T-helper 1 cell (primary cell): ENCODE measurements at regions not wholly inside any gene's neighbourhood (a gene's known extent, or its start where the extent isn't known, plus 50 kb on each side); places are given as distances from the start of the nearest gene placed in this dataset.
"Not testable (repeated sequence)": the region's sequence is repeated elsewhere in the genome, so short reads cannot be mapped to it uniquely, and the experiment has no call there.

ENCODE experiments used
- DNase-seq, 5 donors: peaks; one replicate each; pipeline ENCODE4 v3.0.0-alpha.2; 2012 to 2020

DNA sequence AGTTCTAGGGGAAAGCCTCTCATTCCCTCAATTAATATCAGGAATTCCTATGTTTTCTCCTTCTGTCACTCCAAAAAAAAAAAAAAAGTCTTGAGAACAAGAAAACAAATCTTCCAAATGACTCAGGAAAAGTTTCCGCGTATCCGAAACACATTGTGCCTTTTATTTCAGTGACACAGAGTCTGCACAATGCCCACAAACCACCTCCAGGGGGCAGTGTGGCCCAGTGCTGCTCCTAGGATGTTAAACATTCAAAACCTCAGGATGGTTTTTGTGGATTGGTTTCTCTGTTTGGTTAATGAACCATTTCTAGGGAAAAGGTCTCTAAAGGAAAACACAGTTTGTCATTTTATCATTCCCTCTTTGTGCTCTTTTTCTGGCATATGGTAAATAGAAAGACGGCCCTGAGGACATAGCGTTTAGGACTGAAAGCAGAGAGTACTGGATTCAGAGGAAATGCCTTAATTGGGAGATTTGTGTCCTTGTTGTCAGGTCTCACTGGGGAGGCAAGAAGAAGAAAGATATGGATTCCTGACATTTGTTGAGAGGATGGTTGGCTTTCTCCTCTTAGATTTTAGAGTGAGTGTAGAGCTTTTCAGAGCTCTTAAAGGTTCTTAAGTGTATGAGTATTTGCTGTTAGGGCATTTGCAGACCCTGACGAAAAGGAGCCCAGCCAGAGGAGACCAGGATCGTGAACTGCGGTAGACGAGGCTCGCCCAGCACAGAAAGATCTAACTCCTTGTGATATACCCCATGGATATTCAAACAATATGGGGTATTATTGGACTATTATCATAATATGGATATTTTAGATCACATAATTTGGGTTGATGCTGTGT, 65.7 kb upstream of the MAP9 start:
- peak in 3 of 5 donors; percentile 9 to 22 (median 17) for DNase-seq

DNA sequence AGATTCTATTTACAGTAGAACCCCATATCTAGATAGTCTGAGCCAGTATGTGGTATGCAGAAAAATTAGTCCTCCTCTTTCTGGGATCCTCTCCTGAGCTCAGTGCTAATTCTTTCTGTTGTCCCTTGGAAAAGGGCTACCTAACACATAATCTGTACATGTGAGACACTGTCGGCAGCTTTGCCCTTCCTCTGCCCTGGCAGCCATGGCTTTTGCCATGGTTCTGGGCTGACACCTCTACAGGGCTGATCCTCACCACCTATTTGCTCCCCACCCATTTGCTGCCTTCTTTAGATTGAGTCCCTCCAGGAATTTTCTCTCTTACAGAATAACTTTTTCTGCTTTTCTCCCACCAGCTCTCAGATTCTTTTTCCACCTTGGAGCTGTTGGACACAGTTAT, 64.7 kb upstream of the MAP9 start:
- no peak for DNase-seq

DNA sequence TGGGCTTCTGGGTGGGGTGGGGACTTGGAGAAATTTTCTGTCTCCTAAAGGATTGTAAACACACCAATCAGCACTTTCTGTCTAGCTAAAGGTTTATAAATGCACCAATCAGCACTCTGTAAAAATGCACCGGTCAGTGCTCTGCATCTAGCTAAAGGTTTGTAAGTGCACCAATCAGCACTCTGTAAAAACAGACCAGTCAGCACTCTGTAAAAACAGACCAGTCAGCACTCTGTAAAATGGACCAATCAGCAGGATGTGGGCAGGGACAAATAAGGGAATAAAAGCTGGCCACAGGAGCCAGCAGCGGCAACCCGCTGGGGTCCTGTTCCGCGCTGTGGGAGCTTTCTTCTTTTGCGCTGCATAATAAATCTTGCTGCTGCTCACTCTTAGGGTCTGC, 63.0 kb upstream of the MAP9 start:
- DNase-seq: not testable (repeated sequence)

DNA sequence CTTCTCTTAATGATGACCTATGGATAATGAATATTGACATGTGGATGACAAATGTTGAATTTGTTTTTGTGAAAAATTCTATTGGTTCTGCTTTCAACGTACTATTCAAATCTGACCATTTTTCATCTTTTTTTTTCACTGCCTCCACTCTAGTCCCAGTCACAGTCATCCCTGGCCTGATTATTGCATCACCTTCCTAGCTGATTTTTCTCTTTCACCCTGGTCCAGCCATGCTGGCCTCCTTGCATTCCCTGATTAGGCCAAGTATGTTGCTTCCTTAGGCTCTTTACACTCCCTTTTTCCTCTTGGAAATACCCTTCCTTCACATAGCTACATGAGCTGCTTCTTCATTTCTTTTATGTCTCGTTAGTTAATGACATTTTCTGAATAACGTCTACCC, 58.1 kb upstream of the MAP9 start:
- no peak for DNase-seq

DNA sequence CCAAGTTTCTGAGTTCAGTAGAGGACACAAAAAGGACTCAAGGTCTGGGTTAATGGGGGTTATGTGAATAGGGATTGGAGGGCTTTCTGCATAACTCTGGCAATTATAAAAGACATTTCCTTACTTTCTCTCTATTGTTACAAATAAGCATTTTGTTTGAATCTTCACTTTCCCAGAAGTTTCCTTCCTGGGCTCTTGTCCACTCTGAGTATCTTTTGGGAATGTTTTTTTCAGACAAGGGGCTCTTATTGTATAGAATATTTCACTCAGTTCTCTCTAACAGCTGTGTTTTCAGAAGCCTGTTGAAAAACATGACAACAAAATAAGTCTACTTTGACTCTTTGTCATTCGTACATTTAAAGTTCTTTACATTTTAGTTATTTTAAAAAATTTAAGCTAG, 57.6 kb upstream of the MAP9 start:
- no peak for DNase-seq

DNA sequence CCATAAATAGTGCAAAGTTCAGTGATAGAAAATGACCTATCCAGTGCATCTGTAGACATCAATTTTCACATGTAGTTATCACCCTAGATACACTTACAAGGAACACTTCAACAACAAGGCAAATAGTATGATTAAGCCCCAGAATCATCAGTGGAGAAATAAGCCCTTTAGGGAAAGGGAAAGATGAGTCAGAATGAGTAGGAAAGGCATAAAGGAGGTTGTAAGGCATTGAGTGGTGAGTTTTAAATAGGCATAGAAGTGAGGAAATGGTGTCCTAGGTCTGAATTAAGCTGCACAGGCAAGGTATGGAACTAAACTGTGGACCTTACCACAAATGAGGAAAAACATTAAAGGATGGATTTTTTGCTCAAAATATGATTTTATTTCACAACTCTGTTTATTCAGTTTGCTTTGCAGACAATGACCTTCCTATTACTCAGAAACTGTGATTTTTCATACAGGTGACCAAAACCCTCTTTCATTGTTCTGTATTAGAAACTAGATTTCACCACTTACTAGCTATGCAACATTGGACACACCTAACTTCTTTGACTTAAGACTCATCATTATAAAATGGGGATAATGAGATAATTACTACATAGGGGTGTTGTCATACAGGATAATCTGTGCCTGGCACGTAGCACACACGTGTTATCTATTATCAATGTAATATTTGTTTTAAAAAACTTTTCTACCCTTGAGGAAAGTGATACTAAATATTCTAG, 57.0 kb upstream of the MAP9 start:
- no peak for DNase-seq

DNA sequence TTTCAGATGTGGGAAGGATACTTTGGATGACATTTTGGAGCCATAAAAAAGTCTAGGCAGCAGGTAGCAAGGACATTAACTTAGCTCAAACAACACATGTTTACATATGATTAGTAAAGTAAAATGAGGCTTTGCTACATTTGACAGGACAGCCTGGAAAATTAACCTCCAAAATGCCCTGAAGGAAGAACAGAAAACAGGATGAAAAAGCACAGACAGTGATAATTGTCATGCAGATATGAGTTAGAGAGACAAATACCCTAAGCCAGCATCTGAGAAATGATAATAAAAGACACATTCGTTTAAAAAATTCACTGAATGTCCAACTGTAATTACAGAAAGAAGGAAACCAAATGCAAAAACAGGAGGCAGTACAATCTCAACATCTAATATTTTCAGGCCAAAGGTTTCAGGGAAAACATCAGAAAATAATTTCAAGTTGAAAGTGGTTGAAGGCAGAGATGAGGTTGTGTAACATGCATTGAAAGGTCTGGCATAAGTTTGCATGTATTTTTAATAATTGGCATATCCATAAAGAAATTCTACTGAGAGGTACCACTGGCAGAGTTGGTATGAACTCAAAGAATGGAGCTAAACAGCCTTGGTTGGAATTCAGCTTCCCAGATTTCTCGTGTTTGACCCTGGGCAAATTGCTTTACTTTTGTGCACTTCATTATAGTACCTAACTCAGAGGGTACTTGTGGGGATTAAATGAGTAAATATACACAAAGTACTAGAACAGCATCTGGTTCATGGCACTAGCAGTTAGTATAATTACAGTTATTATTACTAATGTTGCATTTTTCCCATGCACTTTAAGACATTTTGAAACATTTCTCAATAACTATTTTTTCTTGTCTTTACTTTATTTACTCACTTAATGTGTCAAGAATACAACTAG, 54.4 kb upstream of the MAP9 start:
- no peak for DNase-seq

DNA sequence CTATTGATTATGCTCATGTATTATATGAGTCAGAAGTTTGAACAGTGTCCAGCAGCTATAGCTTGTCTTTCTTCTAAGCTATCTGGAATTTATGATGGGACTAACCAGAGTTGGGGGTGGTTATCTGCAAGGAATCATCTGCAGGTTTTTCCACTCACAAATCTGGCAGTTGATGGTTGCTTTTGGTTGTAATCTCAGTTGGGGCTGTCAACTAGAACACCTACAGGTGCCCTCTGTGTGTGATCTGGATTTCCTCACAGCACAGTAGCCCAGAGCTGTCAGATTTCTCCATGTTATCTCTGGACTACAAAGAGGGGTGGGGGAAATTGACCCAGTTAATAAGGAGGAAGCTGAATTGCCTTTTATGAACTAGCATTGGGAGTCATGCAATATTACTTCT, 51.4 kb upstream of the MAP9 start:
- no peak for DNase-seq

DNA sequence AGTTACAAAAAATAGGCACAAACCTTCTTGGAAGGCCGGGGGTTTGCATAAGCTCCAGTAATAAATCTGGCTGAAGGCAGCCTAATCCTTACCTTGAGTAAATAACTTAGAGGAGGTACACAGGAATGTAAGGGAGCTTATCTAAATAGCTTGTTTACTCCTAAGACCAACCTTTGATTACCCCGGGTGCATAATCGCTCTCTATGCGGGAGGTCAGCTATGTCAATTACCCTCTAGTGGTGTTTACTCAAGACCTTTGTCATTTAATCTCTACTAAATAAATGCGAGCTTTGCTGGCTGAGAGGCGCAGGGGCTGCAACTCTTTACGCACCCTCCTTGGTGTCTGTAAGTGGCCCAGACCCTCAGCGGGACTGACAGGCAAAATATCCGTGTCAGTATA, 50.2 kb upstream of the MAP9 start:
- DNase-seq: no peak
